Hematopoietic multipotent progenitor cell treated with erythropoietin and hydrocortisone succinate and interleukin-3 and kit ligand, for 4 days (in vitro differentiated cells): ENCODE measurements at regions not wholly inside any gene's neighbourhood (a gene's known extent, or its start where the extent isn't known, plus 50 kb on each side); places are given as distances from the start of the nearest gene placed in this dataset.
A peak's percentile ranks its signal among the peaks of the same experiment; 100 is the strongest.

Source experiments
- DNase-seq: peaks from one replicate; pipeline ENCODE4 v3.0.0-alpha.2; 2015

GRCh38 chrX:42725196-42725595 is 52.8 kb downstream of the PPP1R2C start:
- no peak for DNase-seq

GRCh38 chrX:42720209-42720608 is 57.8 kb downstream of the PPP1R2C start:
- peak; percentile 27 for DNase-seq

GRCh38 chrX:42715701-42716262 is 62.2 kb downstream of the PPP1R2C start:
- no peak for DNase-seq

- DNase-seq: peak; percentile 65
Measured at GRCh38 chrX:42714981-42715700, 62.8 kb downstream of the PPP1R2C start.

GRCh38 chrX:42710452-42710851 is 67.5 kb downstream of the PPP1R2C start:
- DNase-seq: no peak

- no peak for DNase-seq
Measured at GRCh38 chrX:42708222-42708621, 69.7 kb downstream of the PPP1R2C start.

GRCh38 chrX:42707742-42708141 is 70.2 kb downstream of the PPP1R2C start:
- no peak for DNase-seq

GRCh38 chrX:42704454-42704853 is 73.5 kb downstream of the PPP1R2C start:
- DNase-seq: no peak

GRCh38 chrX:42697544-42697943 is 80.4 kb downstream of the PPP1R2C start:
- no peak for DNase-seq

- DNase-seq: no peak
Measured at GRCh38 chrX:42696536-42697124, 81.3 kb downstream of the PPP1R2C start.

GRCh38 chrX:42695800-42696358 is 82.1 kb downstream of the PPP1R2C start:
- DNase-seq: no peak

- no peak for DNase-seq
Measured at GRCh38 chrX:42694260-42694815, 83.6 kb downstream of the PPP1R2C start.

GRCh38 chrX:42691196-42691595 is 86.8 kb downstream of the PPP1R2C start:
- no peak for DNase-seq

- no peak for DNase-seq
Measured at GRCh38 chrX:42686706-42687105, 91.3 kb downstream of the PPP1R2C start.

- no peak for DNase-seq
Measured at GRCh38 chrX:42686296-42686695, 91.7 kb downstream of the PPP1R2C start.

- no peak for DNase-seq
Measured at GRCh38 chrX:42684065-42684464, 93.9 kb downstream of the PPP1R2C start.

GRCh38 chrX:42680666-42681065 is 97.3 kb downstream of the PPP1R2C start:
- DNase-seq: peak; percentile 0

- no peak for DNase-seq
Measured at GRCh38 chrX:42678133-42678532, 99.8 kb downstream of the PPP1R2C start.

GRCh38 chrX:42673301-42673810 is 104.6 kb downstream of the PPP1R2C start:
- no peak for DNase-seq

GRCh38 chrX:42664680-42665079 is 113.3 kb downstream of the PPP1R2C start:
- DNase-seq: no peak

GRCh38 chrX:42628471-42628870 is 149.5 kb downstream of the PPP1R2C start:
- no peak for DNase-seq

- DNase-seq: no peak
Measured at GRCh38 chrX:42627891-42628290, 150.1 kb downstream of the PPP1R2C start.

GRCh38 chrX:42624524-42624923 is 153.4 kb downstream of the PPP1R2C start:
- no peak for DNase-seq

- no peak for DNase-seq
Measured at GRCh38 chrX:42619068-42619467, 158.9 kb downstream of the PPP1R2C start.
